IPS DF 4.7 (cell line): ENCODE measurements at regions not wholly inside any gene's neighbourhood (a gene's known extent, or its start where the extent isn't known, plus 50 kb on each side); places are given as distances from the start of the nearest gene placed in this dataset.

ENCODE experiments used
- DNase-seq: peaks from one replicate; pipeline ENCODE4 v3.0.0-alpha.2; 2013; ENCODE audit warnings: low spot score; ENCODE audit errors: extremely low read depth

- DNase-seq = no peak
Measured at GRCh38 chr6:117167520-117168271, 97.7 kb upstream of the VGLL2 start.

GRCh38 chr6:117168296-117169063 is 96.9 kb upstream of the VGLL2 start:
- DNase-seq = no peak

GRCh38 chr6:117169064-117169665 is 96.2 kb upstream of the VGLL2 start:
- DNase-seq = no peak

GRCh38 chr6:117169781-117170281 is 95.5 kb upstream of the VGLL2 start:
- DNase-seq = no peak

GRCh38 chr6:117174835-117175360 is 90.5 kb upstream of the VGLL2 start:
- DNase-seq = no peak

GRCh38 chr6:117188627-117189201 is 76.6 kb upstream of the VGLL2 start:
- DNase-seq = no peak

- no peak for DNase-seq
Measured at GRCh38 chr6:117191009-117191408, 74.3 kb upstream of the VGLL2 start.

GRCh38 chr6:117191448-117191847 is 73.9 kb upstream of the VGLL2 start:
- DNase-seq = no peak

- no peak for DNase-seq
Measured at GRCh38 chr6:117194271-117194670, 71.1 kb upstream of the VGLL2 start.

- no peak for DNase-seq
Measured at GRCh38 chr6:117194978-117195377, 70.4 kb upstream of the VGLL2 start.

GRCh38 chr6:117195728-117196127 is 69.6 kb upstream of the VGLL2 start:
- DNase-seq = no peak

GRCh38 chr6:117200067-117200466 is 65.3 kb upstream of the VGLL2 start:
- DNase-seq = no peak

GRCh38 chr6:117204903-117205302 is 60.5 kb upstream of the VGLL2 start:
- no peak for DNase-seq

- DNase-seq = no peak
Measured at GRCh38 chr6:117205876-117206275, 59.5 kb upstream of the VGLL2 start.

GRCh38 chr6:117206522-117206921 is 58.8 kb upstream of the VGLL2 start:
- no peak for DNase-seq

GRCh38 chr6:117206944-117207687 is 58.2 kb upstream of the VGLL2 start:
- no peak for DNase-seq

- DNase-seq = no peak
Measured at GRCh38 chr6:117210279-117210678, 55.1 kb upstream of the VGLL2 start.

- DNase-seq = no peak
Measured at GRCh38 chr6:117215353-117216090, 49.8 kb upstream of the VGLL2 start.
